ENCODE measurements at regions not wholly inside any gene's neighbourhood (a gene's known extent, or its start where the extent isn't known, plus 50 kb on each side); places are given as distances from the start of the nearest gene placed in this dataset.

DNA sequence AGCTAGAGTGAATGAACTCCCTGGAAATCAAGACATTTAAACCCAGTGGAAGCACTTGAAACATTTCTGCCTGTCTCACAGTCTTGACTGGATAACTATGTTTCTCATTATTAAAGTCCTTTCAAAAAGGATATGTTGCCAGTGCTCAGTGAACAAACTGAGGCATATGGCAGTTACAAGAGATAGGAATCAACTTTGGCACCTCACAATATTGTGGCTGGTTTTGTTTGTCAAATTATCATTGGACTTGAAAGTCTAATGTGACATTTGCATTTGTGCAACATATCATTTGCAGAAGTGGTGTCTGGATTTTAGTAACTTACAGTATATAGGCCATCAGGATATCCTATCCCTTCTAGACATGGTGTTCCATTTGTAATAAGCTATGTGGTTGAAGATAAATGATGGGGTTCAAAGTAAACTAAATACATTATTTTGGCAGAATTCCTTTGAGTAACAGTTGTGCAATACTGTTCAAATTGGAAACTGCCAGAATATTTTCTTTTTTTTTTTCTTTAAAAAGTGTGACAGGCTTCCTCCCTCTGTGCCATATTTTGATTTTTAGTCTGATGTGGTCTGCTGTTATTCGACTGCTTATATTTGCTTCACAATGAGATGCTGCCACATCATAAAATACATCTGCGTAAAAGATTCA is 927.7 kb downstream of the FLRT2 start:
- no peaks in the 10 kb centered on the region for H3K27me3 Mint-ChIP-seq
- H3K27ac Mint-ChIP-seq: no peak overlapping the region
- no peak overlapping the region for H3K4me3 Mint-ChIP-seq
- no peaks in the 10 kb centered on the region for H3K36me3 Mint-ChIP-seq (ENCODE audit: low read depth)
- H3K4me1 Mint-ChIP-seq (ENCODE audit: low read depth): no peaks in the 10 kb centered on the region
- DNase-seq: no peak
- H3K9me3 Mint-ChIP-seq: peaks cover 6% of the 10 kb centered on the region

DNA sequence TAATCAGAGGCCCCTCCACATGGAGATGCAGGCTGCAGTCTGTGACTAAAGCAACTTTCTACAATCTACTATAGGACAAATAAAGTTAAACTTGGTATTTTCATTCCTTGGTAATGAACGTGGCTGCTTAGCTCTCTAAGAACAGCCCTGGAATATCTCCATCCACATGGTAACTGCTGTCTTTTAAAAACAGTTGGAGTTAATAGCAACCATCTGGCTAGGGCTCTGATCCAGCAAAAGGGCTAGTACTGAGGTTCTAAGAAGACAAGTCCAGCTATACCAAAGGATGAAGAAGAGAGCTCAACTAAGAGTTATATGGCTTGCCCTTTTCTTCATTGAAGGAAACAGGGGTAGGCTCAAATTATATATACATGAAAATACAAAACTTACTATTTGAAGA is 920.1 kb downstream of the FLRT2 start:
- H3K36me3 Mint-ChIP-seq (ENCODE audit: low read depth): no peaks in the 10 kb centered on the region
- H3K9me3 Mint-ChIP-seq: peaks cover 12% of the 10 kb centered on the region
- H3K27me3 Mint-ChIP-seq: no peaks in the 10 kb centered on the region
- H3K4me1 Mint-ChIP-seq (ENCODE audit: low read depth): no peaks in the 10 kb centered on the region
- no peak overlapping the region for H3K27ac Mint-ChIP-seq
- no peak overlapping the region for H3K4me3 Mint-ChIP-seq
- no peak for DNase-seq

DNA sequence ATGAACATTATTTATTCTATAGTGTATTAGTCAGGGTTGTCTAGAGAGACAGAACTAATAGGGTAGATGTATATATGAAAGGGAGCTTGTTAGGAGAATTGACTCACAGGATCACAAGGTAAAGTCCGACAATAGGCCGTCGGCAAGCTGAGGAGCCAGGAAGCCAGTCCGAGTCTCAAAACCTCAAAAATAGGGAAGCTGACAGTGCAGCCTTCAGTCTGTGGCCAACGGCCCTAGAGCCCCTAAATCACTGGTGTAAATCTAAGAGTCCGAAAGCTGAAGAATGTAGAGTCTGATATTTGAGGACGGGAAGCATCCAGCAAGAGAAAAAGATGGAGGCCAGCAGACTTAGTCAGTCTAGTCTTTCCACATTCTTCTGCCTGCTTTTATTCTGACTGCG is 912.2 kb downstream of the FLRT2 start:
- H3K36me3 Mint-ChIP-seq (ENCODE audit: low read depth): no peaks in the 10 kb centered on the region
- H3K27ac Mint-ChIP-seq: no peak overlapping the region
- H3K4me1 Mint-ChIP-seq (ENCODE audit: low read depth): no peaks in the 10 kb centered on the region
- H3K27me3 Mint-ChIP-seq: no peaks in the 10 kb centered on the region
- H3K9me3 Mint-ChIP-seq: peaks cover 2% of the 10 kb centered on the region
- DNase-seq: no peak
- no peak overlapping the region for H3K4me3 Mint-ChIP-seq

DNA sequence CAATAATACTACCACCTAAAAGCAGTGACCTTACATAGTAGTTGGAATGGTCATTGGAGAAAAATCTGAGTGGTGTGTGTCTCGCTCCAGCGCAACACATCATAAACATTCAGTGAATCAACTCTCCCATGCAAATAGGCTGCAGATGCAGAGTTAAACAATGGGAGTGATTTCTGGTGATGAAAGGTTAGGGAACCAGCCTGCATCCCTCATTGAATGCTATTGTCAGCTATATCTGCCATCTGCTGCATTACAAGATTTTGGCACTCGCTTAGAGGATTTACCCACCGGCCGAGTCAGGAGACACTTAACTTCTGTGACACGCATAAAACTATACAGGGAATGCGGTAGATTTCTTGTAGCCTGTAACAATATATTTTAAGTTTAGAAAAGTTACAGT is 900.9 kb downstream of the FLRT2 start:
- no peak overlapping the region for H3K27ac Mint-ChIP-seq
- no peak for DNase-seq
- no peaks in the 10 kb centered on the region for H3K9me3 Mint-ChIP-seq
- no peak overlapping the region for H3K4me3 Mint-ChIP-seq
- no peaks in the 10 kb centered on the region for H3K27me3 Mint-ChIP-seq
- H3K36me3 Mint-ChIP-seq (ENCODE audit: low read depth): no peaks in the 10 kb centered on the region
- H3K4me1 Mint-ChIP-seq (ENCODE audit: low read depth): no peaks in the 10 kb centered on the region

DNA sequence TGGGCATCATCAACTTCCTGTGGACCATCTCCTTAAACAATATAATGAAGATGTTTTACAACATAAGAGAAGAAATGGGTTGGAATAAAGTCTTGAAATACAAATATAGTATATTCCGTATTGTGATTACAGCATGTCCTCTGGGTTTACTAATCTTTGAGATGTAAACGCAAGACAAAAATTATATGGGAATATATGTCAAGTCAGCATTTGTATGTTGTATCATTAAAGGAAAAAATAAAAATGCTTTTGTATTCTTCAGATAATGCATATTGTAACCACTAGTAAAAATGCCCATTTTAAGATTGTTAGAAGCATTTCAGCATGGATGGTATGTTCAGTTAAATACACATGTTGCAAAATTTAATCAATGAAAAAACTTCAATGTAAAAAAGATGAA is 893.3 kb downstream of the FLRT2 start:
- Mint-ChIP-seq H3K4me3 (no peak overlapping the region), H3K4me1 (ENCODE audit: low read depth) (no peaks in the 10 kb centered on the region)

DNA sequence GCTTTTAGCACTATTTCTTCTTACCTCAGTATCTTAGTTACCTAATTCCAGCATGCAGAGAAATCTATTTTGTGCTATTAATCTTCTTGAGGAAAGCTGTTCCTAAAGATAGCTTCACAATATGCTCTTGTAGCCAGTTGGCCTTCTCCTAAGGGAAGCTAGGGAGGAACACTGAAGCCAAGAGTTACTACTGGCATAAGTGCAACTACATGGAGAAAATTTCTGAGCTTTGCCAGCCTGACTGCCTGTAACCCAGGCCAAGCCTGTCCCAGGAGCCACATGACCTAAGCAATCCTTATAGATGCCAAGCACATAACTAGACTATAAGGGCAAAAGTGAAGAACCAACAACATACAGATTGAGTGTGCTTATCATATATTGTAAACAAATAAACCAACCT is 890.2 kb downstream of the FLRT2 start:
- Mint-ChIP-seq H3K4me1 (ENCODE audit: low read depth) (no peaks in the 10 kb centered on the region), H3K27me3 (no peaks in the 10 kb centered on the region), H3K4me3 (no peak overlapping the region), H3K27ac (no peak overlapping the region), H3K9me3 (peaks cover 5% of the 10 kb centered on the region), H3K36me3 (ENCODE audit: low read depth) (no peaks in the 10 kb centered on the region)
- no peak for DNase-seq

More for the DNA sequence above, 893.3 kb downstream of the FLRT2 start:
- DNase-seq: no peak
- Mint-ChIP-seq H3K27me3 (no peaks in the 10 kb centered on the region), H3K9me3 (peaks cover 2% of the 10 kb centered on the region), H3K27ac (no peak overlapping the region), H3K36me3 (ENCODE audit: low read depth) (no peaks in the 10 kb centered on the region)

DNA sequence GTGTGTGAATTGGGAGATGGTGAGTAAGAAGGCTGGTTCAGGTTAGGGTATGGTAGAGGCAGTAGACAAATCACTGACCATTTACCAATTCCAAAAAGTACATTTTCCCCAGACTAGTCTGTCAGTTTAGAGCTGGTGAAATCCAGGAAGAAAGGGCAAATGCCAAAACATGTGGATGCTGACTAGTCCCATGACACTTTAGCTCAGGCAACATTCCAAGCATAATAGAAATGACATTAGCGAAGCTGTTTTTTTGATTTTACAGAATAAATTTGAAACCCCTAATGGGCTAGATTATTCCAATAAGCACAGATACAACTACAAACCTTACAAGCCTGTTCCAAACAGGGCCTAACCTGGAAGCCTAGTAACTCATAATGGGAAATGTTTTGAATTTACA is 884.2 kb downstream of the FLRT2 start:
- no peak overlapping the region for H3K27ac Mint-ChIP-seq
- H3K36me3 Mint-ChIP-seq (ENCODE audit: low read depth): no peaks in the 10 kb centered on the region
- H3K4me3 Mint-ChIP-seq: no peak overlapping the region
- H3K27me3 Mint-ChIP-seq: no peaks in the 10 kb centered on the region
- H3K9me3 Mint-ChIP-seq: peaks cover 5% of the 10 kb centered on the region
- no peak for DNase-seq
- H3K4me1 Mint-ChIP-seq (ENCODE audit: low read depth): no peaks in the 10 kb centered on the region

DNA sequence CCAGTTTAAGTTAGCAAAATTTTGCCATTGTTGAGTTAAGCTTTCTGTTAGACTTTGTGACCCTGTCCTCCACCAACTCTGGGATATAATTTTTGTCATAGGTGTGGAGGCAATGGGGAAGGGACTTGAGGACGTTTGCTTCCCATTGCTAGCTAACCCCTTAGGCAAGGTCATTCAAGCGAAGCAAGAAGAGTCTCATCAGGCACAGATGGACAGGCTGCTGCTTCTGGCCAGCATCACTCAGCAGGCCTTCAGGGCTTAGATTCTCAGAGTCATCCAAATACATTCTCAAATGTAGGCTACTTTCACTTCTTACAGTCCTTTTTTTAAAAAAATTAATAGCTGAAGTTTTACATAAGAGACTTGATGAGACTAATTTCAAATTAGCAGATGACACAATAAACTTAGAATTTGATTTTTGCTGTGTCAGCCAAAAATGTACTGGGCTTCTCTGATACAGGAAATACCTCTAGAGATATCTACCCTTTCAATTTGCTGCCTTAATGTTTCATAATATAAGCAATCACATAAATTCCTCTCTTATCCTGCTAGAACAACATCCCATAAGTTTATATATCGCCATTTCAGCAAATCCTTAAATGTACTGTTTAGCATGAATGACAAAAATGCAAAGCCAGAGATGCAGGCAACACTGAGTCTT is 875.2 kb downstream of the FLRT2 start:
- H3K36me3 Mint-ChIP-seq (ENCODE audit: low read depth): no peaks in the 10 kb centered on the region
- H3K4me3 Mint-ChIP-seq: no peak overlapping the region
- no peaks in the 10 kb centered on the region for H3K27me3 Mint-ChIP-seq
- no peaks in the 10 kb centered on the region for H3K9me3 Mint-ChIP-seq
- no peak for DNase-seq
- no peaks in the 10 kb centered on the region for H3K4me1 Mint-ChIP-seq (ENCODE audit: low read depth)
- no peak overlapping the region for H3K27ac Mint-ChIP-seq

DNA sequence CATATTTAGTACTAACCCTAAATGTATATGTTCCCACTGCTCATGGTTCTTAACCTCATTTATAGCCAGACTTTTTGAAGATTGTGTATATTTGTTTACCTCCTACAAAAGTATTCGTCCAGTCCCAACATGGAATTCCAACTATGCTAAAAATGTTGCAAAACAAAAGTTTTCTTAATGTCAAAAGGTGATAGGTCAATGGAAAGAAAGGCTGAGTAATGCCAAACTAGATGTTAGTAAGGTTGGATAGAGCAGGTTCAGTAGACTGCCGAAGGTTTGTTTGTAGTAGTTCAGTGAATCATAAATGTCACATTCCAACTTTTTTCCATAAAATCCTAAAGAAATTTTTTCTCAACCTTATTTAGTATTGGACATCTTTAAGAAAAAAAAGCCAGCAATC is 874.5 kb downstream of the FLRT2 start:
- H3K4me3 Mint-ChIP-seq: no peak overlapping the region
- H3K36me3 Mint-ChIP-seq (ENCODE audit: low read depth): no peaks in the 10 kb centered on the region
- no peak for DNase-seq
- H3K27me3 Mint-ChIP-seq: no peaks in the 10 kb centered on the region
- H3K27ac Mint-ChIP-seq: no peak overlapping the region
- H3K4me1 Mint-ChIP-seq (ENCODE audit: low read depth): no peaks in the 10 kb centered on the region
- H3K9me3 Mint-ChIP-seq: no peaks in the 10 kb centered on the region

DNA sequence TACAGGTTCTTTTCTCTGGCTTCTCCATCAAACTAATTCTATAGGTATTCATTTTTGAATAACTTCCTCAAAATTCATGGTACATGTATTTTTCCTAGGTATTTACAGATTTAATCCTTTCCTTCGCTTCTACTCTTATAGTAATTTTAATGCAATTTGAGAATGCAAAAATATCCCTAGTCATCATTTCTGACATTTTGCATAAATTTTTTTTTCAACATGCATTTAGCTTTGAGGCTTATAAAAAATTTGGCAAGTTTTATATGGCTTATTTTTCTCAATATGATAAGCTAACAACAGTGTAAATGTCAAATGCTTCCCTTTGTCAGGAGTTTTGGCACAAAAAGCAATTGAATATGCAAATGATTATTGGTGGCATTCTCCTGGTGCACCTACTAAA is 872.6 kb downstream of the FLRT2 start:
- Mint-ChIP-seq H3K27ac (no peak overlapping the region), H3K36me3 (ENCODE audit: low read depth) (no peaks in the 10 kb centered on the region), H3K4me3 (no peak overlapping the region), H3K9me3 (no peaks in the 10 kb centered on the region), H3K4me1 (ENCODE audit: low read depth) (no peaks in the 10 kb centered on the region), H3K27me3 (no peaks in the 10 kb centered on the region)
- no peak for DNase-seq

DNA sequence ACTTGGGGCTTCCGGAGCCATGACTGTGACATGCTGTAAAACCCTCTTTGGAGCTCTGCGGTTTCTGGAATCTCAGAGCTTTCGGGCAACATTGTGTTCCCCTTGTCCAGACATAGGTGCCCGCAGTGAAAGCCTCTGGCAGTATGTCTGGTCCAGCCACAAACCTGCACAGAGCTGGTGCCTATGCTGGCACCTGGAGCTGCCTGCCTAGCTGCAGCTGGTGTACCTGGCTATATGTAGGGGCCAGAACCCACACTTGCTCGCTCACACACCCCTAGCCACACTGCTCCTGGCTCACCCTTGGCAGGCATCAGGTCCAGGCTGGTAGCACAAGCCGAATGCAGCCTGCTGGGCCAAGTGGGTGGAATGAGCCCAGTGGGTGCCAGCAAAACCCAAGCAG is 861.1 kb downstream of the FLRT2 start:
- H3K27me3 Mint-ChIP-seq: no peaks in the 10 kb centered on the region
- no peaks in the 10 kb centered on the region for H3K4me1 Mint-ChIP-seq (ENCODE audit: low read depth)
- H3K9me3 Mint-ChIP-seq: peaks cover 6% of the 10 kb centered on the region
- no peaks in the 10 kb centered on the region for H3K36me3 Mint-ChIP-seq (ENCODE audit: low read depth)
- no peak overlapping the region for H3K4me3 Mint-ChIP-seq
- no peak for DNase-seq
- H3K27ac Mint-ChIP-seq: no peak overlapping the region

DNA sequence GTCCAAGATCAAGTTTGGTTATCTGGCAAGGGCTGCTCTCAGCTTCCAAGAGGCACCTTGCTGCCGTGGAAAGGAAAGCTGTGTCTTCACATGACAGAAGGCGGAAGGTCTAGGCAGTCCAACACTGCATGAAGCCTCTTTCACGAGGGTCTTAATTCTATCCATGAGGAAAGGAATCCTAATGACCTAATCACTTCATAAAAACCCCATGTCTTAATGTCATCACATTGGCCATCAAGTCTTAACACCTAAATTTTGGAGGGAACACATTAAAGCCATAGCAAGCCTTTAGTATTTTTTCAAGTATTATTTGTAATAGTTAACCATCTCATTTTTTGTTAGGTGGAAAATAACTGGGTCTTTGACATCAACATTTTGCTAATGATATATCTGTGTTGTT is 858.3 kb downstream of the FLRT2 start:
- Mint-ChIP-seq H3K4me3 (no peak overlapping the region), H3K27ac (no peak overlapping the region), H3K27me3 (no peaks in the 10 kb centered on the region), H3K36me3 (ENCODE audit: low read depth) (no peaks in the 10 kb centered on the region), H3K4me1 (ENCODE audit: low read depth) (no peaks in the 10 kb centered on the region), H3K9me3 (peaks cover 3% of the 10 kb centered on the region)
- DNase-seq: no peak

DNA sequence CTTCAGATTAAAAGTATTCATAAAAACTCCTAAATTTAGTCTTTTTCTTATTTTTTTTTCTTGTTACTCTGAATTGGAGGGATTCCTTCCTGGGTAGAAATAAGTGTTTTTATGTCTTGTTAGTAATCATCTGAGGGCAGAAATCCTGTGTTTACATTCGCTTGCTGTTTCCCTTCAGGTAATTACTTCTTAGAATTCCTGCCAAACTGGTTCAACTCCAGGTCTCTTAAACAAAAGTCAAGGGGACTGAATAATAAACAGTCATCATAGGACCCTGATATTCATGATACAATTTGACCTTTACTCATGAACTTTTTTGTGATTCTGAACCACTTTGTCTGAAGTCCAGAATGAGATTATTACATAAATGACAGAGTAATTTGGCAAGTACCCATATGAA is 843.9 kb downstream of the FLRT2 start:
- Mint-ChIP-seq H3K27ac (no peak overlapping the region), H3K4me3 (no peak overlapping the region), H3K4me1 (ENCODE audit: low read depth) (no peaks in the 10 kb centered on the region), H3K9me3 (peaks cover 13% of the 10 kb centered on the region), H3K36me3 (ENCODE audit: low read depth) (no peaks in the 10 kb centered on the region), H3K27me3 (no peaks in the 10 kb centered on the region)
- no peak for DNase-seq

DNA sequence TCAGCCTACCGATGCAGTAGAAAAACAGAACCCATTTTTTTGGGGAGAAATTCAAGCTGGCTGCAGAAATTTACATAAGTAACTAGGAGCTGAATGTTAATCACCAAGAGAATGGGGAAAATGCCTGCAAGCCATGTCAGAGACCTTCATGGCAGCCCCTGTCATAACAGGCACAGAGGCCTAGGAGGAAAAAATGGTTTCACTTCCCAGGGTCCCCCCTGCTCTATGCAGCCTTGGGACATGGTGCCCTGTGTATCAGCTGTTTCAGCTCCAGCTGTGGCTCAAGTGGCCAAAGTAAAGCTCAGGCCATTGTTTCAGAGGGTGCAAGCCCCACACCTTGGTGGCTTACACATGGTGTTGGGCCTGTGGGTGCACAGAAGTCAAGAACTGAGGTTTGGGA is 842.5 kb downstream of the FLRT2 start:
- peaks cover 13% of the 10 kb centered on the region for H3K9me3 Mint-ChIP-seq
- H3K4me1 Mint-ChIP-seq (ENCODE audit: low read depth): no peaks in the 10 kb centered on the region
- no peaks in the 10 kb centered on the region for H3K27me3 Mint-ChIP-seq
- no peak overlapping the region for H3K27ac Mint-ChIP-seq
- H3K4me3 Mint-ChIP-seq: no peak overlapping the region
- no peaks in the 10 kb centered on the region for H3K36me3 Mint-ChIP-seq (ENCODE audit: low read depth)
- no peak for DNase-seq

DNA sequence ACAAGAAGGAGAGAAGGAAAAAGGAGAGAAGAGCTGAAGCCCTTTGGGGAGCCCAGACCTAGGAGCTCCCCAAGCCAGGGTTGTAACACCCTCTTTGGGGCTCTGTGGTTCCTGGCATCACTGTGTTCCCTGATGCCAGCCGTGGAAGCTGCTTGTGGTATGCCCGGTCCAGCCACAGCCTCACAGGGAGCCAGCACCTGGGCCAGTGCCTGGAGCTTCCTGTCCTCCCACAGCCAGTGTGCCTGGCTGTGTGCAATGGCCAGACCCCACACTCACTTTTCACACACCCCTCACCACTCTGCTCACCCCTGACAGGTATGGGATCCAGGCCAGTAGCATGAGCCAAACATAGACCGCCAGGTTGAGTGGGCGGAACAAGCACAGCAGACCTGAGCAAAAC is 834.7 kb downstream of the FLRT2 start:
- H3K4me3 Mint-ChIP-seq: no peak overlapping the region
- H3K36me3 Mint-ChIP-seq (ENCODE audit: low read depth): no peaks in the 10 kb centered on the region
- no peak for DNase-seq
- H3K27ac Mint-ChIP-seq: no peak overlapping the region
- H3K9me3 Mint-ChIP-seq: no peaks in the 10 kb centered on the region
- no peaks in the 10 kb centered on the region for H3K27me3 Mint-ChIP-seq
- H3K4me1 Mint-ChIP-seq (ENCODE audit: low read depth): no peaks in the 10 kb centered on the region

DNA sequence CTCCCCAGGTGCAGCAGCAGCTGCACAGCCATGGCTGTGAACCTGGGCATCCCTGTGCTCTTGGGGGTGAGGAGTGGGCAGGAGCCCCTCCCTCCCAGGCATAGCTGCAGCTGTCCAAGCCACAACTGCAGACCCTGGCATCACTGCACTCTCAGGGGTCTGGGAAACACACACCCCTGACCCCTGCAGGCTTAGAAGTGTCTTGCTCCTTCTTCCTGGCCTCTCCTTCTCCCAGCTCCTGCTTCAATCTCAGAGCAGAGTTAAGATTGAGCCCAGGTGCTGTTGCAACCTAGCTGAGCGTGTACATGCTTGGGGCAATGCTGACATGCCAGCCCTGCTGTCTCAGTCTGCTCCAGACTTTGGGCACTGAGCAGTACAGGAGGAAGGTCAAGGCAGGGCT is 833.6 kb downstream of the FLRT2 start:
- Mint-ChIP-seq H3K27me3 (no peaks in the 10 kb centered on the region), H3K27ac (no peak overlapping the region), H3K9me3 (no peaks in the 10 kb centered on the region), H3K36me3 (ENCODE audit: low read depth) (no peaks in the 10 kb centered on the region), H3K4me1 (ENCODE audit: low read depth) (no peaks in the 10 kb centered on the region), H3K4me3 (no peak overlapping the region)
- no peak for DNase-seq
